Choroid plexus epithelial cell (primary cell): ENCODE measurements at regions not wholly inside any gene's neighbourhood (a gene's known extent, or its start where the extent isn't known, plus 50 kb on each side); places are given as distances from the start of the nearest gene placed in this dataset.

Source experiments
- DNase-seq: peaks from one replicate; pipeline ENCODE4 v3.0.0-alpha.2; 2010; ENCODE audit warnings: low read depth
- H3K4me3 ChIP-seq: 2 replicates; pipeline ENCODE4 v1.5.1; 2011; ENCODE audit warnings: low read depth, mild to moderate bottlenecking, control low read depth, low read length, moderate library complexity
- CTCF ChIP-seq: conservative IDR thresholded peaks from 2 replicates; pipeline ENCODE4 v1.5.1; 2011; ENCODE audit warnings: low read depth, mild to moderate bottlenecking, control low read depth, inconsistent platforms, low read length, moderate library complexity

- DNase-seq: peak; percentile 26
- H3K4me3 ChIP-seq: peak overlapping the region; percentile 52
- no peak for TF ChIP-seq CTCF
Measured at GRCh38 chr13:50129706-50130122, 114.5 kb downstream of the KCNRG start.

GRCh38 chr13:50130123-50130946, 115.1 kb downstream of the KCNRG start:
- peak; percentile 60 for DNase-seq
- TF ChIP-seq CTCF: no peak

GRCh38 chr13:50131920-50132903, 117.0 kb downstream of the KCNRG start:
- no peak for TF ChIP-seq CTCF
- H3K4me3 ChIP-seq: no peak overlapping the region
- no peak for DNase-seq

More at GRCh38 chr13:50130123-50130946, 115.1 kb downstream of the KCNRG start:
- peak overlapping the region; percentile 52 for H3K4me3 ChIP-seq

GRCh38 chr13:50132904-50133357, 117.7 kb downstream of the KCNRG start:
- H3K4me3 ChIP-seq: no peak overlapping the region
- no peak for TF ChIP-seq CTCF
- no peak for DNase-seq

GRCh38 chr13:50133358-50133953, 118.2 kb downstream of the KCNRG start:
- H3K4me3 ChIP-seq: no peak overlapping the region
- TF ChIP-seq CTCF: no peak

GRCh38 chr13:50136226-50136625, 121.0 kb downstream of the KCNRG start:
- DNase-seq: no peak
- H3K4me3 ChIP-seq: no peak overlapping the region
- no peak for TF ChIP-seq CTCF

More at GRCh38 chr13:50133358-50133953, 118.2 kb downstream of the KCNRG start:
- no peak for DNase-seq
